ENCODE measurements at regions not wholly inside any gene's neighbourhood (a gene's known extent, or its start where the extent isn't known, plus 50 kb on each side); places are given as distances from the start of the nearest gene placed in this dataset.
"Not testable (repeated sequence)": the region's sequence is repeated elsewhere in the genome, so short reads cannot be mapped to it uniquely, and the experiment has no call there.

GRCh38 chr13:30816736-30817135 lies 81.4 kb downstream of the ALOX5AP start:
- no peak for DNase-seq

GRCh38 chr13:30818323-30818960 lies 83.1 kb downstream of the ALOX5AP start:
- DNase-seq = no peak

- DNase-seq = no peak
Measured at GRCh38 chr13:30819136-30819888, 84.0 kb downstream of the ALOX5AP start.

GRCh38 chr13:30821421-30821820 lies 84.7 kb upstream of the MEDAG start:
- DNase-seq = no peak

GRCh38 chr13:30824651-30825050 lies 81.4 kb upstream of the MEDAG start:
- DNase-seq = no peak

- DNase-seq = no peak
Measured at GRCh38 chr13:30826911-30827577, 79.0 kb upstream of the MEDAG start.

GRCh38 chr13:30827578-30827925 lies 78.5 kb upstream of the MEDAG start:
- no peak for DNase-seq

- no peak for DNase-seq
Measured at GRCh38 chr13:30829145-30829832, 76.8 kb upstream of the MEDAG start.

GRCh38 chr13:30829833-30830637 lies 76.0 kb upstream of the MEDAG start:
- no peak for DNase-seq

GRCh38 chr13:30830638-30830965 lies 75.5 kb upstream of the MEDAG start:
- no peak for DNase-seq

- DNase-seq = no peak
Measured at GRCh38 chr13:30831515-30831914, 74.6 kb upstream of the MEDAG start.

- DNase-seq = no peak
Measured at GRCh38 chr13:30832377-30832776, 73.7 kb upstream of the MEDAG start.

GRCh38 chr13:30832845-30833332 lies 73.2 kb upstream of the MEDAG start:
- DNase-seq = peak in 1 of 2 experiments; percentile 14

GRCh38 chr13:30835442-30835841 lies 70.6 kb upstream of the MEDAG start:
- DNase-seq = no peak

- DNase-seq = no peak
Measured at GRCh38 chr13:30837227-30838159, 68.6 kb upstream of the MEDAG start.

GRCh38 chr13:30839636-30840035 lies 66.4 kb upstream of the MEDAG start:
- not testable (repeated sequence) for DNase-seq

GRCh38 chr13:30840515-30840914 lies 65.6 kb upstream of the MEDAG start:
- no peak for DNase-seq

- DNase-seq = no peak
Measured at GRCh38 chr13:30841154-30841553, 64.9 kb upstream of the MEDAG start.

- DNase-seq = no peak
Measured at GRCh38 chr13:30843548-30843947, 62.5 kb upstream of the MEDAG start.

GRCh38 chr13:30844548-30845296 lies 61.3 kb upstream of the MEDAG start:
- DNase-seq = no peak
